ENCODE measurements at regions not wholly inside any gene's neighbourhood (a gene's known extent, or its start where the extent isn't known, plus 50 kb on each side); places are given as distances from the start of the nearest gene placed in this dataset.

DNA sequence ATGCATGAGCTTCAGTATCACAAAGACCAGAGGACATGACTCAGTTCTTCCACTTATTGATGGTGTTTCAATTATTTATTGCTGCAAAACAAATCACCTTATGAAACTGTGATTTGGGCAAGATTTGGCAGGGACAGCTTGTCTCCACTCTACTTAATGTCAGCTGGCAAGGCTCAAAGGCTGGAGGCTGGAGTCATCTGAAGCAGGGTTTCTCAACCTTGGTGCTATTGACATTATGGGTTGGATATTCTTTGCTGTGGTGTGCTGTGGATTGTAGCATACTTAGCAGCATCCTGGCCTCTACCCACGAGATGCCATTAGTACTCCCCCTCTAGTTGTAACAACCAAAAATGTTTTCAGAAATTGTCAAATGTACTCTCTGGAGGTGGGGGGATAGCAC lies 138.8 kb upstream of the PEX5L start (continued):
- TF ChIP-seq GABPA (IDR thresholded peaks at IDR 0.05; ENCODE audit: low read depth) (no peak), FOXM1 (IDR thresholded peaks at IDR 0.05; ENCODE audit: low read depth) (no peak), POLR2AphosphoS5 (IDR thresholded peaks at IDR 0.05; ENCODE audit: low read depth, low read length) (no peak), SMC3 (IDR thresholded peaks at IDR 0.05; ENCODE audit: low read depth, low read length) (no peak), MXI1 (IDR thresholded peaks at IDR 0.05; ENCODE audit: low read depth, low read length) (no peak)
- TF ChIP-seq, protein P1, sequence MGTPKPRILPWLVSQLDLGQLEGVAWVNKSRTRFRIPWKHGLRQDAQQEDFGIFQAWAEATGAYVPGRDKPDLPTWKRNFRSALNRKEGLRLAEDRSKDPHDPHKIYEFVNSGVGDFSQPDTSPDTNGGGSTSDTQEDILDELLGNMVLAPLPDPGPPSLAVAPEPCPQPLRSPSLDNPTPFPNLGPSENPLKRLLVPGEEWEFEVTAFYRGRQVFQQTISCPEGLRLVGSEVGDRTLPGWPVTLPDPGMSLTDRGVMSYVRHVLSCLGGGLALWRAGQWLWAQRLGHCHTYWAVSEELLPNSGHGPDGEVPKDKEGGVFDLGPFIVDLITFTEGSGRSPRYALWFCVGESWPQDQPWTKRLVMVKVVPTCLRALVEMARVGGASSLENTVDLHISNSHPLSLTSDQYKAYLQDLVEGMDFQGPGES (IDR thresholded peaks at IDR 0.05; ENCODE audit: low read depth, low read length): no peak
- TF ChIP-seq, protein P2, sequence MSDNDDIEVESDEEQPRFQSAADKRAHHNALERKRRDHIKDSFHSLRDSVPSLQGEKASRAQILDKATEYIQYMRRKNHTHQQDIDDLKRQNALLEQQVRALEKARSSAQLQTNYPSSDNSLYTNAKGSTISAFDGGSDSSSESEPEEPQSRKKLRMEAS (IDR thresholded peaks at IDR 0.05; ENCODE audit: low read depth): no peak

DNA sequence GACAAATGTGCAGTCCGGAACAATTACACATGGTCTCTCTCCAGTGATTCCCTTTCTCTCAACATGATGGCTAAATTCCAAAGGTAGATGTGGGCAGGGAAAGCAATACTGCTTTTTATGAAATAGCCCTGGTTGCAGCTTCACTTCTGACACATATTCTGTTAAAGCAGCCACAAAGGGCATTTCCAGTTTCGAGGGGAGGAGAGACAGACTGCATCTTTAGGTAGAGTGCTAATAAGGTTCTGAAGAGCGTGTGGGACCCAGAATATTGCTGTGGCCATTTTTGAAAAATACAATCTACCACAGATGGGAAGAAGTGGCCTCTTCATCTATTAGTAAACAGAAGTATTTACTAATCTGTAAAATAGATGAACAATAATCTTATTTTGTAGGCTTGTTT lies 139.3 kb upstream of the PEX5L start:
- Histone ChIP-seq H4K20me1 (ENCODE audit: insufficient read depth) (no peaks in the 10 kb centered on the region), H3K27ac (ENCODE audit: low read depth in 2 of 2, low read length in 1 of 2) (no peak overlapping the region), H3K9ac (no peak overlapping the region), H3K4me1 (ENCODE audit: control insufficient read depth in 1 of 2, insufficient read depth in 2 of 2, low read depth in 1 of 2, low read length in 1 of 2) (no peaks in the 10 kb centered on the region), H3K27me3 (ENCODE audit: insufficient read depth) (no peaks in the 10 kb centered on the region), H3K9me2 (no peaks in the 10 kb centered on the region), H3K4me3 (ENCODE audit: low read depth in 2 of 2, low read length in 1 of 2) (no peak overlapping the region), H3F3A (replicated peaks; ENCODE audit: insufficient read depth) (no peaks in the 10 kb centered on the region), H3K4me2 (no peak overlapping the region), H3K36me3 (replicated peaks in 1 of 2; ENCODE audit: control insufficient read depth in 1 of 2, insufficient read depth in 2 of 2, low read length in 1 of 2) (no peaks in the 10 kb centered on the region), H3K79me2 (ENCODE audit: insufficient read depth) (no peaks in the 10 kb centered on the region), H3K9me3 (no peaks in the 10 kb centered on the region), H2AFZ (ENCODE audit: low read depth) (no peak overlapping the region)
- 24% methylated on average over 3 of the region's 3 CpGs for WGBS (ENCODE audit: low lambda C conversion rate)
- TF ChIP-seq, protein P3, sequence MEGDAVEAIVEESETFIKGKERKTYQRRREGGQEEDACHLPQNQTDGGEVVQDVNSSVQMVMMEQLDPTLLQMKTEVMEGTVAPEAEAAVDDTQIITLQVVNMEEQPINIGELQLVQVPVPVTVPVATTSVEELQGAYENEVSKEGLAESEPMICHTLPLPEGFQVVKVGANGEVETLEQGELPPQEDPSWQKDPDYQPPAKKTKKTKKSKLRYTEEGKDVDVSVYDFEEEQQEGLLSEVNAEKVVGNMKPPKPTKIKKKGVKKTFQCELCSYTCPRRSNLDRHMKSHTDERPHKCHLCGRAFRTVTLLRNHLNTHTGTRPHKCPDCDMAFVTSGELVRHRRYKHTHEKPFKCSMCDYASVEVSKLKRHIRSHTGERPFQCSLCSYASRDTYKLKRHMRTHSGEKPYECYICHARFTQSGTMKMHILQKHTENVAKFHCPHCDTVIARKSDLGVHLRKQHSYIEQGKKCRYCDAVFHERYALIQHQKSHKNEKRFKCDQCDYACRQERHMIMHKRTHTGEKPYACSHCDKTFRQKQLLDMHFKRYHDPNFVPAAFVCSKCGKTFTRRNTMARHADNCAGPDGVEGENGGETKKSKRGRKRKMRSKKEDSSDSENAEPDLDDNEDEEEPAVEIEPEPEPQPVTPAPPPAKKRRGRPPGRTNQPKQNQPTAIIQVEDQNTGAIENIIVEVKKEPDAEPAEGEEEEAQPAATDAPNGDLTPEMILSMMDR (IDR thresholded peaks at IDR 0.05): no peak
- TF ChIP-seq RCOR1 (IDR thresholded peaks at IDR 0.05; ENCODE audit: low read length) (no peak), CHD2 (IDR thresholded peaks at IDR 0.05; ENCODE audit: low read length, partially characterized antibody) (no peak), MXI1 (IDR thresholded peaks at IDR 0.05; ENCODE audit: low read depth, low read length) (no peak)
- TF ChIP-seq, protein P4, sequence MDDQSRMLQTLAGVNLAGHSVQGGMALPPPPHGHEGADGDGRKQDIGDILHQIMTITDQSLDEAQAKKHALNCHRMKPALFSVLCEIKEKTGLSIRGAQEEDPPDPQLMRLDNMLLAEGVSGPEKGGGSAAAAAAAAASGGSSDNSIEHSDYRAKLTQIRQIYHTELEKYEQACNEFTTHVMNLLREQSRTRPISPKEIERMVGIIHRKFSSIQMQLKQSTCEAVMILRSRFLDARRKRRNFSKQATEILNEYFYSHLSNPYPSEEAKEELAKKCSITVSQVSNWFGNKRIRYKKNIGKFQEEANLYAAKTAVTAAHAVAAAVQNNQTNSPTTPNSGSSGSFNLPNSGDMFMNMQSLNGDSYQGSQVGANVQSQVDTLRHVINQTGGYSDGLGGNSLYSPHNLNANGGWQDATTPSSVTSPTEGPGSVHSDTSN (IDR thresholded peaks at IDR 0.05): no peak
- TF ChIP-seq, protein P2 (IDR thresholded peaks at IDR 0.05; ENCODE audit: low read depth): no peak
- POLR2A ChIA-PET: no interaction called here
- CTCF ChIA-PET: no interaction called here
- DNase-seq: no peak

DNA sequence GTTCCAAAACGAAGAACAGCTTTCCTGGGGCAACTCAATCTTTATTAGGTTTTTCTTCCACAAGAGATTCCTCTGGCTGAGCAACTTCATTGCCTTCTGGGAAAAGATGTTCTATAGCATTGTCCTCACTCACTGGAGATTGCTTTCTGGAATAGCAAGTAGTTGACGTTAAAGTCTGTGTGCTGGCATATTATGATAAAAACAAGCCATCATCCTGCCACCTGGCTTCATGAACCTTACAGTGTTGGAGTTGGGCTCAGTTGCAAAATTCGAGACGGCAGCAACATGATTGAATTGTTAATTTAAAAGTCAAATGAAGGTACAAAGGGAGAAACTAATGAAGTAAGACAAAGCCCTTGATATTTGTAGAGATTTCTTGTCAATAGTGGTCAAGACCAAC lies 140.5 kb upstream of the PEX5L start:
- Histone ChIP-seq H3K27ac (ENCODE audit: low read depth in 2 of 2, low read length in 1 of 2) (no peak overlapping the region), H2AFZ (ENCODE audit: low read depth) (no peak overlapping the region), H3K9me2 (no peaks in the 10 kb centered on the region), H3K4me3 (ENCODE audit: low read depth in 2 of 2, low read length in 1 of 2) (no peak overlapping the region), H4K20me1 (ENCODE audit: insufficient read depth) (no peaks in the 10 kb centered on the region), H3K4me1 (ENCODE audit: control insufficient read depth in 1 of 2, insufficient read depth in 2 of 2, low read depth in 1 of 2, low read length in 1 of 2) (no peaks in the 10 kb centered on the region), H3K27me3 (ENCODE audit: insufficient read depth) (no peaks in the 10 kb centered on the region), H3K79me2 (ENCODE audit: insufficient read depth) (no peaks in the 10 kb centered on the region), H3K4me2 (no peak overlapping the region), H3K9me3 (no peaks in the 10 kb centered on the region), H3K36me3 (replicated peaks in 1 of 2; ENCODE audit: control insufficient read depth in 1 of 2, insufficient read depth in 2 of 2, low read length in 1 of 2) (no peaks in the 10 kb centered on the region), H3K9ac (no peak overlapping the region), H3F3A (replicated peaks; ENCODE audit: insufficient read depth) (no peaks in the 10 kb centered on the region)
- 16% methylated on average over 4 of the region's 4 CpGs for WGBS (ENCODE audit: low lambda C conversion rate)
- ChIA-PET CTCF (no interaction called here), POLR2A (no interaction called here)
- TF ChIP-seq FOSL2 (IDR thresholded peaks at IDR 0.05; ENCODE audit: borderline replicate concordance, low read depth) (no peak), RCOR1 (IDR thresholded peaks at IDR 0.05; ENCODE audit: low read length) (no peak), ELF1 (IDR thresholded peaks at IDR 0.05) (no peak), RXRA (IDR thresholded peaks at IDR 0.05; ENCODE audit: borderline replicate concordance, low read depth) (no peak), CHD2 (IDR thresholded peaks at IDR 0.05; ENCODE audit: low read length, partially characterized antibody) (no peak), RAD21 (IDR thresholded peaks at IDR 0.05; ENCODE audit: low read length) (no peak), FOXJ3 (CRISPR knock-in tag; IDR thresholded peaks at IDR 0.05) (no peak), TEAD4 (IDR thresholded peaks at IDR 0.05; ENCODE audit: borderline replicate concordance, insufficient read depth) (no peak), NRF1 (IDR thresholded peaks at IDR 0.05; ENCODE audit: low read depth, low read length) (no peak), YY1 (IDR thresholded peaks at IDR 0.05; ENCODE audit: low read depth) (no peak), MEF2A (IDR thresholded peaks at IDR 0.05; ENCODE audit: borderline replicate concordance, low read depth) (no peak), NFIC (IDR thresholded peaks at IDR 0.05; ENCODE audit: borderline replicate concordance) (no peak), SMC3 (IDR thresholded peaks at IDR 0.05; ENCODE audit: low read depth, low read length) (no peak), GATA2 (CRISPR knock-in tag; IDR thresholded peaks at IDR 0.05) (no peak)
- TF ChIP-seq, protein P2 (IDR thresholded peaks at IDR 0.05; ENCODE audit: low read depth): no peak
- TF ChIP-seq, protein P4 (IDR thresholded peaks at IDR 0.05): no peak
- no peak for DNase-seq

Measured in SK-N-SH (cell line).